NCI-H748 treated with DMSO at 0.1 percent for 48 hours (cell line): ENCODE measurements at regions not wholly inside any gene's neighbourhood (a gene's known extent, or its start where the extent isn't known, plus 50 kb on each side); places are given as distances from the start of the nearest gene placed in this dataset.

ENCODE experiments used
- DNase-seq: peaks from one replicate; lab custom pipeline; 2025; lab: John Stamatoyannopoulos, UW

- DNase-seq: no peak
These were observed 144.0 kb upstream of the CIBAR2 start for GRCh38 chr16:85256190-85256739.

GRCh38 chr16:85257483-85257882 lies 145.2 kb upstream of the CIBAR2 start:
- DNase-seq: no peak

- DNase-seq: no peak
These were observed 145.9 kb upstream of the CIBAR2 start for GRCh38 chr16:85258166-85258565.

GRCh38 chr16:85258629-85259028 lies 146.4 kb upstream of the CIBAR2 start:
- DNase-seq: no peak

- no peak for DNase-seq
These were observed 147.0 kb upstream of the CIBAR2 start for GRCh38 chr16:85259115-85259831.

GRCh38 chr16:85259832-85260167 lies 147.5 kb upstream of the CIBAR2 start:
- DNase-seq: no peak

GRCh38 chr16:85261204-85261603 lies 148.9 kb upstream of the CIBAR2 start:
- no peak for DNase-seq

- no peak for DNase-seq
These were observed 149.6 kb upstream of the CIBAR2 start for GRCh38 chr16:85261657-85262557.

- no peak for DNase-seq
These were observed 150.4 kb upstream of the CIBAR2 start for GRCh38 chr16:85262558-85263238.

GRCh38 chr16:85263239-85263585 lies 150.9 kb upstream of the CIBAR2 start:
- DNase-seq: no peak

GRCh38 chr16:85264752-85265151 lies 152.5 kb upstream of the CIBAR2 start:
- no peak for DNase-seq

- DNase-seq: no peak
These were observed 153.0 kb upstream of the CIBAR2 start for GRCh38 chr16:85265161-85265784.

- no peak for DNase-seq
These were observed 153.5 kb upstream of the CIBAR2 start for GRCh38 chr16:85265810-85266209.

- no peak for DNase-seq
These were observed 154.6 kb upstream of the CIBAR2 start for GRCh38 chr16:85266857-85267256.

- no peak for DNase-seq
These were observed 155.2 kb upstream of the CIBAR2 start for GRCh38 chr16:85267414-85267945.

GRCh38 chr16:85269165-85269564 lies 156.9 kb upstream of the CIBAR2 start:
- no peak for DNase-seq

- no peak for DNase-seq
These were observed 158.1 kb upstream of the CIBAR2 start for GRCh38 chr16:85270374-85270773.

GRCh38 chr16:85271198-85271597 lies 158.9 kb upstream of the CIBAR2 start:
- DNase-seq: no peak

- no peak for DNase-seq
These were observed 161.0 kb upstream of the CIBAR2 start for GRCh38 chr16:85273293-85273692.

GRCh38 chr16:85274501-85274900 lies 162.2 kb upstream of the CIBAR2 start:
- DNase-seq: no peak

GRCh38 chr16:85274924-85275323 lies 162.7 kb upstream of the CIBAR2 start:
- no peak for DNase-seq
